ENCODE measurements at regions not wholly inside any gene's neighbourhood (a gene's known extent, or its start where the extent isn't known, plus 50 kb on each side); places are given as distances from the start of the nearest gene placed in this dataset.

DNA sequence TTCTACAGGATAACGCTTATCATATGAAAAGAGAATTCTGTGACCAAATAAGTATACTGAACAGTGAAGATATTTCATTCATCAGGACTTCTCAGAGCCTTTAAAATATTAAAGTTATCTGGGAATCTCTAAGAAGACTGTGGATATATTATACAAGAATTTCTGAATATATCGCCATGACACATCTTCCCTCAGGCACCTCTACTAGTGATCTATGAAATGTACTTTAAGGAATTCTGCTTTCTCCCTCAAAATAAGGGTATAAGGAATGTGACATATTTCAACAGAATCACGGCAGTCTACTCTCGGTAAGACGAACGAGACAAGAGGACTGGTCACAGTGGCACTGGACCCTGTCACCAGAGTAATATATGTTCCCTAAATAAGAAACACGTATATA is 504.2 kb upstream of the PHF14 start:
- DNase-seq (ENCODE audit: low read depth): no peak
- no peak for TF ChIP-seq MYC (IDR thresholded peaks at IDR 0.05; ENCODE audit: low read depth, low read length)
- TF ChIP-seq, protein P1, sequence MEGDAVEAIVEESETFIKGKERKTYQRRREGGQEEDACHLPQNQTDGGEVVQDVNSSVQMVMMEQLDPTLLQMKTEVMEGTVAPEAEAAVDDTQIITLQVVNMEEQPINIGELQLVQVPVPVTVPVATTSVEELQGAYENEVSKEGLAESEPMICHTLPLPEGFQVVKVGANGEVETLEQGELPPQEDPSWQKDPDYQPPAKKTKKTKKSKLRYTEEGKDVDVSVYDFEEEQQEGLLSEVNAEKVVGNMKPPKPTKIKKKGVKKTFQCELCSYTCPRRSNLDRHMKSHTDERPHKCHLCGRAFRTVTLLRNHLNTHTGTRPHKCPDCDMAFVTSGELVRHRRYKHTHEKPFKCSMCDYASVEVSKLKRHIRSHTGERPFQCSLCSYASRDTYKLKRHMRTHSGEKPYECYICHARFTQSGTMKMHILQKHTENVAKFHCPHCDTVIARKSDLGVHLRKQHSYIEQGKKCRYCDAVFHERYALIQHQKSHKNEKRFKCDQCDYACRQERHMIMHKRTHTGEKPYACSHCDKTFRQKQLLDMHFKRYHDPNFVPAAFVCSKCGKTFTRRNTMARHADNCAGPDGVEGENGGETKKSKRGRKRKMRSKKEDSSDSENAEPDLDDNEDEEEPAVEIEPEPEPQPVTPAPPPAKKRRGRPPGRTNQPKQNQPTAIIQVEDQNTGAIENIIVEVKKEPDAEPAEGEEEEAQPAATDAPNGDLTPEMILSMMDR (IDR thresholded peaks at IDR 0.05; ENCODE audit: low read depth, low read length): no peak
- TF ChIP-seq POLR2A (IDR thresholded peaks at IDR 0.05; ENCODE audit: extremely low read depth, insufficient read length): no peak
- TF ChIP-seq, protein P2, sequence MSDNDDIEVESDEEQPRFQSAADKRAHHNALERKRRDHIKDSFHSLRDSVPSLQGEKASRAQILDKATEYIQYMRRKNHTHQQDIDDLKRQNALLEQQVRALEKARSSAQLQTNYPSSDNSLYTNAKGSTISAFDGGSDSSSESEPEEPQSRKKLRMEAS (IDR thresholded peaks at IDR 0.05; ENCODE audit: low read depth, low read length): no peak
- no peak overlapping the region for H3K4me3 ChIP-seq (ENCODE audit: low read depth, low read length)

DNA sequence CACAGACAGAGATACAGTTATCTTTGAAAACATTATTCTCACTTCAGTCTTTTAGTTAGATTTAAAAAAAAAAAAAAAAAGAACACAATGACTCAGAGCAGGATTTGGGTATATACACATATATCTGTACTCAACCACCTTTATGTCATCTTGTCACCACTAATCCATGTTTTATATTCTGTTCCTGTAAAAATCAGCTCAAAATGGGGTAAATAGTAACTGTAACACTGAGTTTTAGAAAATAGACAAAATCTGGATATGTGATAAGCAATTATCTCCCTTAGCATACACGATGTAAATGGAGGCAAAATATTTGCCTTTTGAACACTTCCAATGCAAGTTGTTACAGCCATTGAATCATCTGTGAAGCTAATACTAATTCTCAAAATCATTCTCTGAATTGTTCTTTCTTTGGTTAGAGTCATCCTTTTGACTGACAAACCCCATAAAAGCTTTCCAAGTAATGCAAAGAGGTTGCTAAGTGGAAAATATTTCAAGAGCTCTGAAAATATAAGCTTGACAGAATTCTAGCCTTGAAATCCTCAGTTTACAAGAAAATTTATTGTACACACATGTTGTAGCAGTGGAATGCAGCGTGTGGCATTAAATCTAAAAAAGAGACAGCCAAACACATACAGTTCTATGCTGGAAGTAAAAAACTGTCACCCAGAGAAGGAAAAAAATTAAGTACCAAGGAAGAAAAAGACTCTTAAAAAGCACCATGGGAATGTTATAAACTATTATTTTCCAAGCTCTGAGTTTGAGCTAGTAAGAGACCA is 502.2 kb upstream of the PHF14 start:
- TF ChIP-seq, protein P2 (IDR thresholded peaks at IDR 0.05; ENCODE audit: low read depth, low read length): no peak
- TF ChIP-seq, protein P1 (IDR thresholded peaks at IDR 0.05; ENCODE audit: low read depth, low read length): no peak
- TF ChIP-seq POLR2A (IDR thresholded peaks at IDR 0.05; ENCODE audit: extremely low read depth, insufficient read length): no peak
- TF ChIP-seq MYC (IDR thresholded peaks at IDR 0.05; ENCODE audit: low read depth, low read length): no peak
- H3K4me3 ChIP-seq (ENCODE audit: low read depth, low read length): no peak overlapping the region

DNA sequence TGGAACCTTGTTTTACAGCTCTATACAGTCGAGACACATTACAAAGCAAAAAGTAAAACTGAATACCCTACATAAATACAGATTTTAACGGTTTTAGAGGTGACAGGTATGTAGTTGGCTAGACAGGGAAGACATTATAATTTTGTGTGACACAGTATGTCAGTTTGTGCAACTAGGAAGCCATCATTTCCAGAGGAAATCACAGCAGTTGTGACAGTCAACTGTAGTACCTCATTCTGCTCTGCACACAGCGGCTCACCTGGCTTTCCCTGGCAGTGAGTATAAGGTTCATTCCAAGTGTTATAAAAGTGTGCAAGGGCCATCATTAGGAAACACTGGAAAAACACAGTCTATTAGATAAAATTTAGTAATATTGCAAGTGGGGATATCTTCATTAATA is 501.6 kb upstream of the PHF14 start:
- no peak for DNase-seq (ENCODE audit: low read depth)
- H3K4me3 ChIP-seq (ENCODE audit: low read depth, low read length): no peak overlapping the region
- TF ChIP-seq, protein P2 (IDR thresholded peaks at IDR 0.05; ENCODE audit: low read depth, low read length): no peak
- TF ChIP-seq, protein P1 (IDR thresholded peaks at IDR 0.05; ENCODE audit: low read depth, low read length): no peak
- no peak for TF ChIP-seq POLR2A (IDR thresholded peaks at IDR 0.05; ENCODE audit: extremely low read depth, insufficient read length)
- TF ChIP-seq MYC (IDR thresholded peaks at IDR 0.05; ENCODE audit: low read depth, low read length): no peak

More for the DNA sequence above, 502.2 kb upstream of the PHF14 start:
- no peak for DNase-seq (ENCODE audit: low read depth)

DNA sequence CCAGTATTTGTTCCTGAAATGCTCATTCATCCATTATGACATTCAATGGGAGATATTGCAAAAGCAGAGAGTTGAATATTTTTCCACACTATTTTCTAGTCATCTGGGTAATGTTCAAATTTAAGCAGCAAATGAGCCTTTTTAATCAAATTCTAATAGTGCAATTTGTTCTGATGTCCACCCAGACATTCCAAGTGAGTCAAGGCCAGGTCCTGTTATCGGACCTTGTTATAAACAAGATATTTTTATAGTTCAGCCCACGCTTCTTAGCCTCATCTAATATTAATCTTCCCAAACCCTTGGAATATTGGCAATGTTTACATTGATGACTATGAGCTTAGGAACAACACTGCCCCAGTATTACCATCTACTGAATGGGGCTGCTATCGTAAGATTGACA is 500.1 kb upstream of the PHF14 start:
- TF ChIP-seq, protein P2 (IDR thresholded peaks at IDR 0.05; ENCODE audit: low read depth, low read length): no peak
- TF ChIP-seq, protein P1 (IDR thresholded peaks at IDR 0.05; ENCODE audit: low read depth, low read length): no peak
- TF ChIP-seq POLR2A (IDR thresholded peaks at IDR 0.05; ENCODE audit: extremely low read depth, insufficient read length): no peak
- TF ChIP-seq MYC (IDR thresholded peaks at IDR 0.05; ENCODE audit: low read depth, low read length): no peak
- H3K4me3 ChIP-seq (ENCODE audit: low read depth, low read length): no peak overlapping the region
- DNase-seq (ENCODE audit: low read depth): no peak

DNA sequence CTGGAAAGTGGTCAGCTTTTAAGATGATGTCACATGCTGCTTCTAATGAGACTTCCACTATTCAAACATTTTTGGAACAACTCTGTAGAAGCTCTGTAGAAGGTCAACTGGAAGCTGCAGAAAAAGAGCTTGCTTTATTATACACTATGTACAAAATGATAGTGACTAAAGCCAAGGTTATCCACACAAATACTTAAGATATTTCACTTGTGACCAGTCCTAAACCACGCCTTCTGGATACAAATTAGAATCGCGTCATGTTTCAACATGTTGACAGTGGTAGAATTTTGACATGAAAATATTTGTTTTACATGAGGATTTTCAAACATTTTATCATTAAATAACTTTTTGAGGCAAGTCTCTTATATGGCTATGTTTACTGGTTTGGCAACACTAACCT is 499.6 kb upstream of the PHF14 start:
- DNase-seq (ENCODE audit: low read depth): no peak
- H3K4me3 ChIP-seq (ENCODE audit: low read depth, low read length): no peak overlapping the region
- TF ChIP-seq, protein P1 (IDR thresholded peaks at IDR 0.05; ENCODE audit: low read depth, low read length): no peak
- TF ChIP-seq MYC (IDR thresholded peaks at IDR 0.05; ENCODE audit: low read depth, low read length) (no peak), POLR2A (IDR thresholded peaks at IDR 0.05; ENCODE audit: extremely low read depth, insufficient read length) (no peak)
- TF ChIP-seq, protein P2 (IDR thresholded peaks at IDR 0.05; ENCODE audit: low read depth, low read length): no peak

Data from NB4 (cell line).